ENCODE measurements at regions not wholly inside any gene's neighbourhood (a gene's known extent, or its start where the extent isn't known, plus 50 kb on each side); places are given as distances from the start of the nearest gene placed in this dataset.

DNA sequence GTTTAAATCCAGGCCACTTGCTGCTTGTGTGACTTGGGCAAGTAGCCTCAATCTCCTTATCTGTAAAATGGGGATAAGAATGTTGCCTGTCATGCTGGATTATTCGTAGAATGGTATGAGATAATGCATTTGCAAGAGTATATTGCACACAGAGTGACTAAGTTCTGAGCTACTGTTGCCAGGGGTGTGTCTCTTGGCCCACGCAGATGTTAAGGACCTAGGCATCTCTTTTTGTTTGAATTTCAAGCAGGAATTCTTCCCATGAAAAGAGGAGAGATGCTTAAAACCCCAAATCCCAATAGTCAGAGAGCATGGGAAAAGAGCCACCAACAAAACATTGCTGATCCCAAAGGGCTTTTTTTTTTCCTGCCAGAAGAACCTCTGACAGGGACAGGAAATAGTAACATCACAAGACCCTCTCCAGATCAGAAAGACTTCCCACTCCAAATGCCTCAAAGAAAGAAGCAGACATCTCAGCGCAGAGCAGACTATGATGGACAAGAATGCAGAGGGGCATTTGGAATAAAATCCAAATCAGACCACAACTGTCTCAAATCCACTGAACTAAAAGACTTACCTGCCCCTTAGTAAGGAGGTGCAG lies 90.5 kb downstream of the MRPL46 start:
- no peak overlapping the region for H2AFZ ChIP-seq (ENCODE audit: low read length)
- H3F3A ChIP-seq (ENCODE audit: insufficient read depth, low read length): no peaks in the 10 kb centered on the region
- H3K4me3 ChIP-seq (ENCODE audit: low read length): no peak overlapping the region
- no peak overlapping the region for H3K9ac ChIP-seq (ENCODE audit: low read length)
- TF ChIP-seq EZH2 (optimal IDR thresholded peaks at IDR 0.05; ENCODE audit: low read depth, low read length) (no peak), EZH2phosphoT487 (IDR thresholded peaks at IDR 0.05; ENCODE audit: low read length) (no peak)
- TF ChIP-seq, protein P1, sequence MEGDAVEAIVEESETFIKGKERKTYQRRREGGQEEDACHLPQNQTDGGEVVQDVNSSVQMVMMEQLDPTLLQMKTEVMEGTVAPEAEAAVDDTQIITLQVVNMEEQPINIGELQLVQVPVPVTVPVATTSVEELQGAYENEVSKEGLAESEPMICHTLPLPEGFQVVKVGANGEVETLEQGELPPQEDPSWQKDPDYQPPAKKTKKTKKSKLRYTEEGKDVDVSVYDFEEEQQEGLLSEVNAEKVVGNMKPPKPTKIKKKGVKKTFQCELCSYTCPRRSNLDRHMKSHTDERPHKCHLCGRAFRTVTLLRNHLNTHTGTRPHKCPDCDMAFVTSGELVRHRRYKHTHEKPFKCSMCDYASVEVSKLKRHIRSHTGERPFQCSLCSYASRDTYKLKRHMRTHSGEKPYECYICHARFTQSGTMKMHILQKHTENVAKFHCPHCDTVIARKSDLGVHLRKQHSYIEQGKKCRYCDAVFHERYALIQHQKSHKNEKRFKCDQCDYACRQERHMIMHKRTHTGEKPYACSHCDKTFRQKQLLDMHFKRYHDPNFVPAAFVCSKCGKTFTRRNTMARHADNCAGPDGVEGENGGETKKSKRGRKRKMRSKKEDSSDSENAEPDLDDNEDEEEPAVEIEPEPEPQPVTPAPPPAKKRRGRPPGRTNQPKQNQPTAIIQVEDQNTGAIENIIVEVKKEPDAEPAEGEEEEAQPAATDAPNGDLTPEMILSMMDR (IDR thresholded peaks at IDR 0.05; ENCODE audit: low read length): no peak
- no peak overlapping the region for H3K27ac ChIP-seq (ENCODE audit: low read length)
- H3K27me3 ChIP-seq (replicated peaks; ENCODE audit: insufficient read depth, low read length): no peaks in the 10 kb centered on the region
- no peaks in the 10 kb centered on the region for H3K9me2 ChIP-seq (replicated peaks; ENCODE audit: insufficient read depth, low read length)
- H3K4me2 ChIP-seq (ENCODE audit: low read depth, low read length): no peak overlapping the region
- H3K36me3 ChIP-seq (replicated peaks; ENCODE audit: insufficient read depth, low read length): no peaks in the 10 kb centered on the region
- H4K20me1 ChIP-seq (ENCODE audit: insufficient read depth, low read length): no peaks in the 10 kb centered on the region
- no peaks in the 10 kb centered on the region for H3K79me2 ChIP-seq (ENCODE audit: low read length)
- H3K4me1 ChIP-seq (ENCODE audit: low read length): no peaks in the 10 kb centered on the region
- no peak for DNase-seq
- H3K9me3 ChIP-seq (replicated peaks; ENCODE audit: insufficient read depth, low read length): no peaks in the 10 kb centered on the region

DNA sequence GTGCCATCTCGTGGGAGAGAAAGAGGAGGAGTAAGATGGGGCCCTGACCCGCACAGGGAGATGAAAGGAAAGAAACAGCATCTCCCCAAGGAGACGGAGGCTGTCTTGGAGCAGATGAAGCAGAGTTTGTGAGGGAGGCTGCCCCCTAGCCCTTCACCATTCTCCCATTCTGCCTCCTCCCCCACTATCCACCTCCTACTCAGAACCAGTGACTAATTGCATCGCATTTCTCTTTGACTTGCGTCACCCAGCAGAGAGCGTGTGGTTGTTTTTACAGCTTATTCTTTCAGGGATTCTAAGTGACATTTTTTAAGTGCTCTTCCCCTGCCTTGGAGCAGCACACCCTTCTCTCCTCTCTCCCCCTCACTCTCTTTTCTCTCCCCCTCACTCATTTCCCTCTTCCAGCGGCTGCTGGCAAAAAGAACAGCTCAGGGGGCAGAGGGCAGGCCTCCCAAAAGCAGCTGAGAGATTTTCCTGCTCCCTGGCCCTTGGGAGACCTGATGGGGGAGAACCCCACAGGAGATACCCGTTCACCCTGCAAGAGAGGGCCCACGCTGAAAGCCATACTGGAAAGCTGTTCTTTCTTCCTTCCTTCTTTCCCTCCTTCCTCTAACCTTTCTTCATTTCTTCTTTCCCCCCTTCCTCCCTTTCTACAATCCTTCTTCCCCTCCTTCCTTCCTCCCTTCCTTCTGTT lies 91.8 kb downstream of the MRPL46 start:
- TF ChIP-seq, protein P1 (IDR thresholded peaks at IDR 0.05; ENCODE audit: low read length): no peak
- no peak for TF ChIP-seq EZH2phosphoT487 (IDR thresholded peaks at IDR 0.05; ENCODE audit: low read length)
- no peak for TF ChIP-seq EZH2 (optimal IDR thresholded peaks at IDR 0.05; ENCODE audit: low read depth, low read length)
- Histone ChIP-seq H3K79me2 (ENCODE audit: low read length) (no peaks in the 10 kb centered on the region), H3F3A (ENCODE audit: insufficient read depth, low read length) (no peaks in the 10 kb centered on the region), H3K9me3 (replicated peaks; ENCODE audit: insufficient read depth, low read length) (no peaks in the 10 kb centered on the region), H3K9me2 (replicated peaks; ENCODE audit: insufficient read depth, low read length) (no peaks in the 10 kb centered on the region), H3K4me2 (ENCODE audit: low read depth, low read length) (no peak overlapping the region), H3K27me3 (replicated peaks; ENCODE audit: insufficient read depth, low read length) (no peaks in the 10 kb centered on the region), H3K9ac (ENCODE audit: low read length) (no peak overlapping the region), H3K36me3 (replicated peaks; ENCODE audit: insufficient read depth, low read length) (no peaks in the 10 kb centered on the region), H4K20me1 (ENCODE audit: insufficient read depth, low read length) (no peaks in the 10 kb centered on the region), H2AFZ (ENCODE audit: low read length) (no peak overlapping the region), H3K27ac (ENCODE audit: low read length) (no peak overlapping the region), H3K4me3 (ENCODE audit: low read length) (no peak overlapping the region), H3K4me1 (ENCODE audit: low read length) (no peaks in the 10 kb centered on the region)
- DNase-seq: no peak

DNA sequence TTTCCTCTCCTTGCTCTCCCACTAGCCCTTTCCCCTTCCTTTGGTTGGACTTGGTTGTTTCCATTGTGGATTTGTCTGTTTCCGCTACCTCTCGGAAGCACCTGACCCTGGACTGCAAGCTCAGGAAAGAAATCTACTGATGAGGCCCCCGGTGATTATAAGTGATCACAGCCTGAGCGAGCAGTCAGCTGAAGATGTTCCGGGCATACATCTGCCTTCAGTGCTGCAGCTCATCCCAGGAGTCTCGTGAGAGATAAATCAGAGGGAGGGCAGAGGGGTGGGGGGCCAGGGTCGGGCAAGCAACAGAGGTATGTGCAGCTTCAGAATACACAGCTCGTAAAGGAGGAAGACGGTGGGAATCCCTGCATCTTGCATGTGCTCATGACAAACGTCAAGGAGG lies 102.1 kb downstream of the MRPL46 start:
- no peaks in the 10 kb centered on the region for H3F3A ChIP-seq (ENCODE audit: insufficient read depth, low read length)
- no peaks in the 10 kb centered on the region for H3K9me2 ChIP-seq (replicated peaks; ENCODE audit: insufficient read depth, low read length)
- no peak overlapping the region for H3K4me2 ChIP-seq (ENCODE audit: low read depth, low read length)
- no peak for DNase-seq
- no peak overlapping the region for H3K4me3 ChIP-seq (ENCODE audit: low read length)
- no peak overlapping the region for H2AFZ ChIP-seq (ENCODE audit: low read length)
- H3K9me3 ChIP-seq (replicated peaks; ENCODE audit: insufficient read depth, low read length): no peaks in the 10 kb centered on the region
- H4K20me1 ChIP-seq (ENCODE audit: insufficient read depth, low read length): no peaks in the 10 kb centered on the region
- no peaks in the 10 kb centered on the region for H3K27me3 ChIP-seq (replicated peaks; ENCODE audit: insufficient read depth, low read length)
- no peaks in the 10 kb centered on the region for H3K36me3 ChIP-seq (replicated peaks; ENCODE audit: insufficient read depth, low read length)
- no peak overlapping the region for H3K9ac ChIP-seq (ENCODE audit: low read length)
- H3K79me2 ChIP-seq (ENCODE audit: low read length): no peaks in the 10 kb centered on the region
- no peak for TF ChIP-seq EZH2phosphoT487 (IDR thresholded peaks at IDR 0.05; ENCODE audit: low read length)
- TF ChIP-seq, protein P1 (IDR thresholded peaks at IDR 0.05; ENCODE audit: low read length): no peak
- no peak for TF ChIP-seq EZH2 (optimal IDR thresholded peaks at IDR 0.05; ENCODE audit: low read depth, low read length)
- no peak overlapping the region for H3K27ac ChIP-seq (ENCODE audit: low read length)
- no peaks in the 10 kb centered on the region for H3K4me1 ChIP-seq (ENCODE audit: low read length)
